Progenitor cell of endocrine pancreas (in vitro differentiated cells): ENCODE measurements at regions not wholly inside any gene's neighbourhood (a gene's known extent, or its start where the extent isn't known, plus 50 kb on each side); places are given as distances from the start of the nearest gene placed in this dataset.

Experiments
- DNase-seq: peaks from one replicate; pipeline ENCODE4 v3.0.0; 2021; ENCODE audit warnings: low spot score; ENCODE audit not compliant: unreplicated experiment
- H3K27ac Mint-ChIP-seq: 2 replicates; pipeline ENCODE4 v1.8.0; 2021; ENCODE audit warnings: mild to moderate bottlenecking, moderate library complexity, mixed read lengths
- H3K27me3 Mint-ChIP-seq: 2 replicates; pipeline ENCODE4 v1.8.0; 2021; ENCODE audit warnings: mixed read lengths
- H3K36me3 Mint-ChIP-seq: 2 replicates; pipeline ENCODE4 v1.8.0; 2022; ENCODE audit warnings: mixed read lengths; ENCODE audit not compliant: insufficient read depth
- H3K4me1 Mint-ChIP-seq: 2 replicates; pipeline ENCODE4 v1.8.0; 2021; ENCODE audit warnings: low read depth, mixed read lengths
- H3K4me3 Mint-ChIP-seq: 2 replicates; pipeline ENCODE4 v1.8.0; 2021; ENCODE audit warnings: low read depth, mild to moderate bottlenecking, moderate library complexity, mixed read lengths
- H3K9me3 Mint-ChIP-seq: 2 replicates; pipeline ENCODE4 v1.8.0; 2021; ENCODE audit warnings: low read depth, mixed read lengths
- CTCF ChIP-seq: fragments of 200-600 bp; sonication (generic); IDR thresholded peaks from one replicate; pipeline ENCODE4 v1.5.0; 2021; ENCODE audit warnings: antibody characterized with exemption, mild to moderate bottlenecking; ENCODE audit not compliant: unreplicated experiment

DNA sequence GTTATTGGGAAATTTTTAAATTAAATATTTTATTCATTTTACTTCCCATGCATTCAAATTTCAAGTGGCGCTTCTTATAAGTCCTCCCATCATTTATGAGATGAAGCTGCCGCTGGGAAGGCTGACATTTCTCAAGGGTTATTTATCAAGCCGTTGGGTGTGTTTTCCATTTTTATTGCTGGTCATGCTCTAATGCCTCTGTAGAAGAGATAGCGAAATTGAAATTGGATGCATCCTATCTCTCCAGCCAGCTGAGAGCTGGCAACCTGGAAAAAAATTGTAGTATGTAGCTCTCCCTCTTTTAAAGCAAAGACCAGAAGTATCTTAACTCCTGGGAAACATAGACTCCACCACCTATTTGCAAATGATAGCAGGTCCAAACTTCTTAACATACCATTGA lies 135.9 kb downstream of the C6orf118 start:
- Mint-ChIP-seq H3K27me3 (no peaks in the 10 kb centered on the region), H3K4me1 (peaks cover 2% of the 10 kb centered on the region), H3K9me3 (peaks cover 7% of the 10 kb centered on the region), H3K36me3 (no peaks in the 10 kb centered on the region), H3K4me3 (no peak overlapping the region), H3K27ac (no peak overlapping the region)
- TF ChIP-seq CTCF, result no peak
- no peak for DNase-seq

DNA sequence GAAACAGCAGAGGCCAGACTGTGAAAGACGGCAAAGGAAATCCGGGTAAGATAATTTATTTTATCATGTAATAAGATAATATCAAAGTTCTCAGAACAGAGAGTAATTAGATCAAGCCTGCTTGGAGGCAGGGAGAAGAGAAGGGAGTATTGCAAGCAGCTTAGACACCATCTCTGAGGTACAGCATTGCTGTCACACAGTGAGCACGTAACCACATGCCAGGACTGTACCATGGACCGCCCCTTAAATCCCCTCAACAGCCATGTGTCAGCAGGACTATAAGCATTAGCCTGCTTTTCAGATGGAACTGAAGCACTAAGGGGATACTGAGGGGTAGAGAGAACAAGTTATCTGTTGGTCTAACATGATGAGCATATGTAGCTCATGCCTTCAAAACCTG lies 141.5 kb downstream of the C6orf118 start:
- no peaks in the 10 kb centered on the region for H3K27me3 Mint-ChIP-seq
- no peak overlapping the region for H3K4me3 Mint-ChIP-seq
- no peak for DNase-seq
- no peaks in the 10 kb centered on the region for H3K4me1 Mint-ChIP-seq
- H3K27ac Mint-ChIP-seq, result no peak overlapping the region
- no peak for TF ChIP-seq CTCF
- H3K36me3 Mint-ChIP-seq, result no peaks in the 10 kb centered on the region
- H3K9me3 Mint-ChIP-seq, result peaks cover 13% of the 10 kb centered on the region

DNA sequence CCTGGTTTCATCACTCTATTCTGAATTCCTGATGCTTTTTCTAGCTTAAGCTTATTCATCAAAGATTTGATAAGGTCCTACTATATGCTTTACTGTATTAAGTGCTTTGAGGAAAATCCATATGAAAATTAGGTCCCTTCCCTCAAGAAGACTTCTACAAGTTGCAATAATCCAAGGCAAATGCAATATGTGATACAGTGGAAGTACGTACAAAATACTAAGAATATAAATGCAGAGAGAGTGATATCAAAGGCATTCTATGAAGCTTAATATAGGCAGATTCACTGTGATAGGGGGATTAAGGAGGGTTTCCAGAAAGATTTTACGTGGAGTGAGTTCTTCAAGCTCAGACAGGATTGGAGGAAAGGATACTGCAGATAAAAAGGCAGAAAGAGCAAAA lies 142.1 kb downstream of the C6orf118 start:
- TF ChIP-seq CTCF, result no peak
- DNase-seq, result no peak
- Mint-ChIP-seq H3K36me3 (no peaks in the 10 kb centered on the region), H3K27ac (no peak overlapping the region), H3K4me3 (no peak overlapping the region), H3K9me3 (peaks cover 17% of the 10 kb centered on the region), H3K4me1 (no peaks in the 10 kb centered on the region), H3K27me3 (no peaks in the 10 kb centered on the region)

- no peak for TF ChIP-seq CTCF
- no peak overlapping the region for H3K4me3 Mint-ChIP-seq
- no peak for DNase-seq
- H3K9me3 Mint-ChIP-seq, result peaks cover 17% of the 10 kb centered on the region
- H3K27ac Mint-ChIP-seq, result no peak overlapping the region
- no peaks in the 10 kb centered on the region for H3K27me3 Mint-ChIP-seq
- no peaks in the 10 kb centered on the region for H3K36me3 Mint-ChIP-seq
- H3K4me1 Mint-ChIP-seq, result no peaks in the 10 kb centered on the region
Observed at GRCh38 chr6:165163519-165163918, 145.9 kb downstream of the C6orf118 start.

DNA sequence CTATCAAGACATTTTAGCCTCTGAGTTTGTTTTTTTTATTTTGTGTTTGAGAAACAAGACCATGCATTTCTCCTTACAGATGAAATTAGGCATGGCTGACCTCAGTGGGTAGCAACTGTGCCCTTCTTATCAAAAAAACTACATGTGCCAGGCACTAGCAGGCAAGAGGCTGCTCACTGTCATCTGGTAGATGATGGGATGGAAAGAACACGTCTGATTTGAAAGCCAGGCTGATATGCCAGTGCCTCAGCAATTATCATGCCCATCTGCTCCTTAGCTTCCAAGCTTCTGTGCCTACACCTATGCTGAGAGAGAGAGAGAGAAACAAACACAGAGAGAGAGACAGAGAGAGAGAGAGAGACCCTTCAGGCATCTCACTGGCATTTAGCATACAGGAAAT lies 149.9 kb downstream of the C6orf118 start:
- Mint-ChIP-seq H3K9me3 (peaks cover 13% of the 10 kb centered on the region), H3K27ac (no peak overlapping the region), H3K4me3 (no peak overlapping the region), H3K4me1 (no peaks in the 10 kb centered on the region), H3K36me3 (no peaks in the 10 kb centered on the region), H3K27me3 (no peaks in the 10 kb centered on the region)
- DNase-seq, result no peak
- no peak for TF ChIP-seq CTCF

DNA sequence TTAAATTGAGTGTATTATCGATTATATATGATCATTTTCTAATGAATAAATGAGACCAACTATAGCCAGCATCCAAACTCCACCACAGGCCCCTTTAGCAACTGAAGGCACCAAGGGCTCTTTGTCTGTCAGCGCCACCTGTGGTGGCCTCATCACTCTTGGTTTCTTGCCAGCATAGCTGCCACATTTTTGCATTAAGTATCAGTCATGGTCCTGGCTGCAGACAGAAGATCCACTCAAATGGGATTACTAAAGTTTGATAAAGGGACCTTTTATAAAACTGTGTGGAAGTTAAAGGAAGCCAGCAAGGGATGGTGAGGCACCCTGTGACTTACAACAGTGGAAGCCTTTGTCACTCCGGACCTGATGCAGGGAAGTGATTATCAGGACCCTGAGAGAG lies 162.9 kb downstream of the C6orf118 start:
- DNase-seq, result no peak
- Mint-ChIP-seq H3K4me3 (no peak overlapping the region), H3K36me3 (no peaks in the 10 kb centered on the region), H3K27me3 (no peaks in the 10 kb centered on the region), H3K27ac (no peak overlapping the region), H3K4me1 (peaks cover 9% of the 10 kb centered on the region), H3K9me3 (peaks cover 7% of the 10 kb centered on the region)
- TF ChIP-seq CTCF, result no peak
